ENCODE measurements at regions not wholly inside any gene's neighbourhood (a gene's known extent, or its start where the extent isn't known, plus 50 kb on each side); places are given as distances from the start of the nearest gene placed in this dataset.

- Histone ChIP-seq H3K4me2 (ENCODE audit: insufficient read depth, low read length) (no peak overlapping the region), H2AFZ (ENCODE audit: low read depth, low read length) (no peak overlapping the region), H3K4me3 (replicated peaks in 1 of 3; ENCODE audit: insufficient read depth in 1 of 3, low read depth in 1 of 3, low read length in 3 of 3) (no peak overlapping the region), H3K9me3 (replicated peaks; ENCODE audit: control insufficient read depth, insufficient read depth, low read length) (no peaks in the 10 kb centered on the region), H3K27me3 (ENCODE audit: control insufficient read depth in 2 of 2, insufficient read depth in 2 of 2, low read length in 2 of 2) (no peaks in the 10 kb centered on the region), H3K4me1 (ENCODE audit: control insufficient read depth, extremely low read depth, insufficient read depth, low read length) (no peaks in the 10 kb centered on the region), H3K9me1 (replicated peaks; ENCODE audit: control insufficient read depth, extremely low read depth, insufficient read depth, low read length) (no peaks in the 10 kb centered on the region), H3K36me3 (ENCODE audit: control insufficient read depth in 2 of 2, extremely low read depth in 1 of 2, insufficient read depth in 2 of 2, low read length in 2 of 2) (no peaks in the 10 kb centered on the region), H3K9ac (replicated peaks; ENCODE audit: extremely low read depth, insufficient read depth, low read length) (no peak overlapping the region), H3K27ac (ENCODE audit: insufficient read depth, low read depth, low read length) (no peak overlapping the region), H4K20me1 (replicated peaks; ENCODE audit: control insufficient read depth, extremely low read depth, insufficient read depth, low read length) (no peaks in the 10 kb centered on the region), H3K79me2 (ENCODE audit: control insufficient read depth, insufficient read depth, low read length) (no peaks in the 10 kb centered on the region)
- dilution Hi-C loops (cut with MboI; ENCODE audit: extremely low pct_ligation_motif_present, low sequenced_read_pairs), result no loop called here
- DNase-seq (ENCODE audit: low read depth, low spot score), result no peak
- BruUV-seq (replicated peaks), result no TSS peak
- intact Hi-C loops (cut with micrococcal nuclease), result no loop called here
- ChIA-PET POLR2A (no interaction called here), CTCF (no interaction called here)
- no peak for FAIRE-seq
- TF ChIP-seq MYC (IDR thresholded peaks at IDR 0.05; ENCODE audit: low read depth, low read length) (no peak), JUN (IDR thresholded peaks at IDR 0.05; ENCODE audit: borderline replicate concordance, insufficient read depth, insufficient read length, low read depth) (no peak), MAX (IDR thresholded peaks at IDR 0.05; ENCODE audit: insufficient read depth, insufficient read length) (no peak), GATA2 (IDR thresholded peaks at IDR 0.05; ENCODE audit: insufficient read depth, insufficient read length, low read depth, low read length) (no peak), POLR2AphosphoS5 (IDR thresholded peaks at IDR 0.05; ENCODE audit: insufficient read depth, low read depth, low read length) (no peak), EZH2 (IDR thresholded peaks at IDR 0.05; ENCODE audit: borderline replicate concordance, low read depth, low read length, severe bottlenecking) (no peak), CTCF (IDR thresholded peaks at IDR 0.05; ENCODE audit: extremely low read depth in 1 of 2, insufficient read depth in 1 of 2, low read depth in 1 of 2, low read length in 2 of 2) (no peak), FOS (IDR thresholded peaks at IDR 0.05; ENCODE audit: borderline replicate concordance, insufficient read depth, low read length) (no peak), POLR2A (IDR thresholded peaks at IDR 0.05; ENCODE audit: low read depth, low read length) (no peak)
Observed at GRCh38 chr5:163222982-163223381, 214.4 kb upstream of the CCNG1 start.

Data from endothelial cell of umbilical vein (primary cell).